GM12874 (cell line): ENCODE measurements at regions not wholly inside any gene's neighbourhood (a gene's known extent, or its start where the extent isn't known, plus 50 kb on each side); places are given as distances from the start of the nearest gene placed in this dataset.
A peak's percentile ranks its signal among the peaks of the same experiment; 100 is the strongest.

Experiments
- CTCF ChIP-seq: IDR thresholded peaks from 2 replicates; pipeline ENCODE4 v1.5.1; 2011; ENCODE audit warnings: low read depth, mild to moderate bottlenecking, control low read depth, low read length, moderate library complexity; ENCODE audit not compliant: insufficient read depth

GRCh38 chrX:83759872-83760271 lies 101.1 kb upstream of the CYLC1 start:
- TF ChIP-seq CTCF = peak; percentile 25; the same call in 1 of the 2 replicates

GRCh38 chrX:83771664-83772063 lies 89.3 kb upstream of the CYLC1 start:
- 0 out of 2 replicates have a peak, but pooled peaks have one; percentile 12 for TF ChIP-seq CTCF
